ENCODE measurements at regions not wholly inside any gene's neighbourhood (a gene's known extent, or its start where the extent isn't known, plus 50 kb on each side); places are given as distances from the start of the nearest gene placed in this dataset.

- ChIA-PET CTCF (interaction anchor here (0.7 kb wide), 1 partner anchor 687 kb away, joined by 5 read pairs; no protein-coding TSS in a partner anchor), POLR2A (ENCODE audit: unreplicated experiment) (no interaction called here)
- Histone ChIP-seq H3K27me3 (ENCODE audit: low read length) (no peaks in the 10 kb centered on the region), H3K4me2 (ENCODE audit: low read length) (no peak overlapping the region), H3F3A (ENCODE audit: low read length, unreplicated experiment) (no peaks in the 10 kb centered on the region), H3K4me1 (ENCODE audit: insufficient read depth, low read length) (no peaks in the 10 kb centered on the region), H3K27ac (ENCODE audit: low read length) (no peak overlapping the region), H3K9ac (ENCODE audit: low read length) (no peak overlapping the region), H3K36me3 (ENCODE audit: low read depth, low read length) (no peaks in the 10 kb centered on the region), H3K9me2 (replicated peaks; ENCODE audit: low read length) (no peaks in the 10 kb centered on the region), H4K20me1 (ENCODE audit: low read length) (no peaks in the 10 kb centered on the region), H3K9me3 (ENCODE audit: low read length) (no peaks in the 10 kb centered on the region), H3K79me2 (ENCODE audit: low read length) (no peaks in the 10 kb centered on the region), H3K4me3 (ENCODE audit: low read length) (no peak overlapping the region), H2AFZ (ENCODE audit: low read length) (no peak overlapping the region)
- no peak for TF ChIP-seq EZH2phosphoT487 (IDR thresholded peaks at IDR 0.05; ENCODE audit: borderline replicate concordance, low read length)
- no peak for TF ChIP-seq EZH2 (IDR thresholded peaks at IDR 0.05; ENCODE audit: low read length, unreplicated experiment)
- no peak for TF ChIP-seq CTCF (conservative IDR thresholded peaks at IDR 0.05; ENCODE audit: low read depth, low read length)
- BruUV-seq (replicated peaks): no TSS peak
- ATAC-seq (no peak), DNase-seq (no peak)
- intact Hi-C loops (cut with micrococcal nuclease): no loop called here
Measured at GRCh38 chr11:104476898-104477297, 313.0 kb upstream of the PDGFD start.

GRCh38 chr11:104476454-104476853 is 312.5 kb upstream of the PDGFD start:
- Histone ChIP-seq H3K36me3 (ENCODE audit: low read depth, low read length) (no peaks in the 10 kb centered on the region), H3K9me2 (replicated peaks; ENCODE audit: low read length) (no peaks in the 10 kb centered on the region), H2AFZ (ENCODE audit: low read length) (no peak overlapping the region), H3K9me3 (ENCODE audit: low read length) (no peaks in the 10 kb centered on the region), H3F3A (ENCODE audit: low read length, unreplicated experiment) (no peaks in the 10 kb centered on the region), H3K4me2 (ENCODE audit: low read length) (no peak overlapping the region), H3K27me3 (ENCODE audit: low read length) (no peaks in the 10 kb centered on the region), H4K20me1 (ENCODE audit: low read length) (no peaks in the 10 kb centered on the region), H3K79me2 (ENCODE audit: low read length) (no peaks in the 10 kb centered on the region), H3K4me1 (ENCODE audit: insufficient read depth, low read length) (no peaks in the 10 kb centered on the region), H3K4me3 (ENCODE audit: low read length) (no peak overlapping the region), H3K27ac (ENCODE audit: low read length) (no peak overlapping the region), H3K9ac (ENCODE audit: low read length) (no peak overlapping the region)
- intact Hi-C loops (cut with micrococcal nuclease): no loop called here
- no peak for ATAC-seq
- no TSS peak for BruUV-seq (replicated peaks)
- ChIA-PET CTCF (interaction anchor here (0.7 kb wide), 1 partner anchor 687 kb away, joined by 5 read pairs; no protein-coding TSS in a partner anchor), POLR2A (ENCODE audit: unreplicated experiment) (no interaction called here)
- no peak for DNase-seq
- TF ChIP-seq EZH2 (IDR thresholded peaks at IDR 0.05; ENCODE audit: low read length, unreplicated experiment) (no peak), CTCF (conservative IDR thresholded peaks at IDR 0.05; ENCODE audit: low read depth, low read length) (no peak), EZH2phosphoT487 (IDR thresholded peaks at IDR 0.05; ENCODE audit: borderline replicate concordance, low read length) (no peak)

DNA sequence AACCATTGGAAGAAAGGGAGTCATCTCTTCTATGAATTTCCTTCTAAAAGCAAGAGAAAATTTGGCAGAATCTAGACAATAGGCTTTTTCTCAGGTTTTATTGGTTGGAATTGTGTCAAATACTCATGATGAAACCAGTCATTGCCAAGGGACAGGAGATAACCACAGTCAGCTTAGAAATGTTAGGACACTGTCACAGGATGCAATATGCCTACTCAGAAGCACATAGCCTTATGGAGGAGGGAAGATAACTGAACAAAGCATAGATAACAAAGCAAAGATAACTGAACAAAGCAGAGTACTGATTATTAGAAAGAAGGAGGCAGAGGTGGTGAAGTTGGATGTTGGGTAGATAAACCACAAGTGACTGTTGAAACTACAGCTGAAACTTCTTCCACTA is 303.5 kb upstream of the PDGFD start:
- no peak for DNase-seq
- Histone ChIP-seq H2AFZ (ENCODE audit: low read length) (no peak overlapping the region), H3K4me1 (ENCODE audit: insufficient read depth, low read length) (no peaks in the 10 kb centered on the region), H3K36me3 (ENCODE audit: low read depth, low read length) (no peaks in the 10 kb centered on the region), H3K27me3 (ENCODE audit: low read length) (no peaks in the 10 kb centered on the region), H3F3A (ENCODE audit: low read length, unreplicated experiment) (no peaks in the 10 kb centered on the region), H3K9me3 (ENCODE audit: low read length) (no peaks in the 10 kb centered on the region), H3K79me2 (ENCODE audit: low read length) (no peaks in the 10 kb centered on the region), H3K9ac (ENCODE audit: low read length) (no peak overlapping the region), H3K4me3 (ENCODE audit: low read length) (no peak overlapping the region), H4K20me1 (ENCODE audit: low read length) (no peaks in the 10 kb centered on the region), H3K27ac (ENCODE audit: low read length) (no peak overlapping the region), H3K4me2 (ENCODE audit: low read length) (no peak overlapping the region), H3K9me2 (replicated peaks; ENCODE audit: low read length) (no peaks in the 10 kb centered on the region)
- CTCF ChIA-PET: no interaction called here
- TF ChIP-seq EZH2phosphoT487 (IDR thresholded peaks at IDR 0.05; ENCODE audit: borderline replicate concordance, low read length): no peak
- TF ChIP-seq EZH2 (IDR thresholded peaks at IDR 0.05; ENCODE audit: low read length, unreplicated experiment): no peak
- TF ChIP-seq CTCF (conservative IDR thresholded peaks at IDR 0.05; ENCODE audit: low read depth, low read length): no peak
- intact Hi-C loops (cut with micrococcal nuclease): no loop called here
- ATAC-seq: no peak
- POLR2A ChIA-PET (ENCODE audit: unreplicated experiment): no interaction called here
- BruUV-seq (replicated peaks): no TSS peak

All from PC-3 (cell line).